Neural progenitor cell (in vitro differentiated cells): ENCODE measurements at regions not wholly inside any gene's neighbourhood (a gene's known extent, or its start where the extent isn't known, plus 50 kb on each side); places are given as distances from the start of the nearest gene placed in this dataset.

Experiments
- DNase-seq: peaks from one replicate; pipeline ENCODE4 v3.0.0-alpha.2; 2016; ENCODE audit warnings: low spot score
- H2AFZ ChIP-seq: fragments of 200-600 bp; sonication (generic); replicated peaks from 2 replicates; pipeline ENCODE4 v1.6.1; 2016; ENCODE audit warnings: antibody characterized with exemption
- H3F3A ChIP-seq: fragments of 200-600 bp; sonication (generic); 2 replicates; pipeline ENCODE4 v1.6.1; 2016; ENCODE audit warnings: antibody characterized with exemption, low read depth
- H3K27ac ChIP-seq: fragments of 200-600 bp; sonication (generic); 2 replicates; pipeline ENCODE4 v1.5.1; 2016; ENCODE audit warnings: mild to moderate bottlenecking
- H3K27me3 ChIP-seq: fragments of 200-600 bp; sonication (generic); 2 replicates; pipeline ENCODE4 v1.6.1; 2016; ENCODE audit warnings: mild to moderate bottlenecking, moderate library complexity
- H3K36me3 ChIP-seq: fragments of 200-600 bp; sonication (generic); 2 replicates; pipeline ENCODE4 v1.5.1; 2016
- H3K4me1 ChIP-seq: fragments of 200-600 bp; sonication (generic); 2 replicates; pipeline ENCODE4 v1.6.1; 2016; ENCODE audit warnings: mixed run types
- H3K4me2 ChIP-seq: fragments of 200-600 bp; sonication (generic); 2 replicates; pipeline ENCODE4 v1.6.1; 2016
- H3K4me3 ChIP-seq: fragments of 200-600 bp; sonication (generic); 2 replicates; pipeline ENCODE4 v1.5.1; 2016
- H3K79me2 ChIP-seq: fragments of 200-600 bp; sonication (generic); 2 replicates; pipeline ENCODE4 v1.6.1; 2016; ENCODE audit warnings: low read depth
- H3K9ac ChIP-seq: fragments of 200-600 bp; sonication (generic); 2 replicates; pipeline ENCODE4 v1.6.1; 2016
- H3K9me3 ChIP-seq: fragments of 200-600 bp; sonication (generic); 2 replicates; pipeline ENCODE4 v1.5.1; 2016; ENCODE audit warnings: low read depth
- H4K20me1 ChIP-seq: fragments of 200-600 bp; sonication (generic); 2 replicates; pipeline ENCODE4 v1.6.1; 2016; ENCODE audit warnings: low read depth
- H3K27ac Mint-ChIP-seq: 3 replicates; pipeline ENCODE4 v1.8.0; 2021; ENCODE audit warnings: mixed read lengths
- H3K27me3 Mint-ChIP-seq: 2 replicates; pipeline ENCODE4 v1.8.0; 2022; ENCODE audit warnings: low read depth, mild to moderate bottlenecking, inconsistent platforms, moderate library complexity, mixed read lengths; ENCODE audit not compliant: insufficient read depth
- H3K36me3 Mint-ChIP-seq: 3 replicates; pipeline ENCODE4 v1.8.0; 2021; ENCODE audit warnings: mixed read lengths
- H3K4me1 Mint-ChIP-seq: 3 replicates; pipeline ENCODE4 v1.8.0; 2021; ENCODE audit warnings: mixed read lengths
- H3K4me3 Mint-ChIP-seq: 3 replicates; pipeline ENCODE4 v1.8.0; 2021; ENCODE audit warnings: mild to moderate bottlenecking, moderate library complexity, mixed read lengths
- H3K9me3 Mint-ChIP-seq: 3 replicates; pipeline ENCODE4 v1.8.0; 2020; ENCODE audit warnings: mixed read lengths
- CTCF ChIP-seq: fragments of 200-600 bp; sonication (generic); IDR thresholded peaks from 2 replicates; pipeline ENCODE4 v1.5.1; 2017; ENCODE audit warnings: antibody characterized with exemption, mild to moderate bottlenecking
- EZH2 ChIP-seq: fragments of 200-600 bp; sonication (generic); IDR thresholded peaks from 2 replicates; pipeline ENCODE4 v1.6.1; 2017; ENCODE audit warnings: antibody characterized with exemption, mild to moderate bottlenecking, moderate library complexity
- EZH2phosphoT487 ChIP-seq: fragments of 200-600 bp; sonication (generic); IDR thresholded peaks from 2 replicates; pipeline ENCODE4 v1.6.1; 2017; ENCODE audit warnings: antibody characterized with exemption

DNA sequence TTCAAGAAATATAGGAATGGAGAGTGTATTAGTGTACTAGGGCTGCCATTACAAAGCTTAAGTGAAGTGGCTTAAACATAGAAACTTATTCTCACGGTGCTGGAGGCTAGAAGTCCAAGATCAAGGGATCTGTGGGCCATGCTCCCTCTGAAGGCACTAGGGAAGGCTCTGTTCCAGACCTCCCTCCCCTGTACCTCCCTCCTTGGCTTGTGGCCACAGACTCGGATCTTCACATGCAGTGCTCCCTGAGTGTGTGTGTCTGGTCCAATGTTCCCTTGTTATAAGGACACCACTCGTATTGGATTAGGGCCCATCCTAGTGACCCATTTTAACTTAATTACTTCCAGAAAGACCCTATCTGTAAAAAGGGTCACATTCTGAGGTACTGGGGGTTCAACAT, 225.6 kb downstream of the VRK1 start:
- H3K4me1 ChIP-seq, result peaks cover 25% of the 10 kb centered on the region

DNA sequence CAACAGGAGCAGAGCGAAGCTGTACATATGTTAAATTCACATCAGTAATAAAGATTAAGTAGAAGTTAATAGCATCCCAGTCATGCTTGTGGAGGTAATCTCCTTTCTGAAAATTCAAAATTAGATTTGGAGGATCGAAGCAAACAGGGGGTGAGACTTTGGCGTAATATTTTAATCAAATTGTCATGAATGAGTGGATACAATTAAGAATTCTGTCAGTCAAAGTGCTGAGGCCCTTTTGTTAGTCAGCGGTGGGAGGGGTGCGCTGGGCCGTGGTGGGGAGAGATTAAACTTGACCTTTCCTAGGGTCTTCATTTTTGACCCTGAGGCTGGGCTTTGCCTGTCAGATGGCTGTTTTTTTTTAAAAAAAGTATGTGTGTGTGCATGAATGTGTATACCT, 226.7 kb downstream of the VRK1 start:
- no peak overlapping the region for H3K9ac ChIP-seq
- Mint-ChIP-seq H3K27me3 (peaks cover 22% of the 10 kb centered on the region), H3K27ac (no peak overlapping the region), H3K9me3 (peaks cover 3% of the 10 kb centered on the region), H3K4me1 (peaks cover 65% of the 10 kb centered on the region), H3K36me3 (no peaks in the 10 kb centered on the region), H3K4me3 (peak overlapping the region; percentile 21)
- H3K4me2 ChIP-seq, result no peak overlapping the region
- H3K9me3 ChIP-seq, result no peaks in the 10 kb centered on the region
- peaks cover 15% of the 10 kb centered on the region for H3K27me3 ChIP-seq
- no peaks in the 10 kb centered on the region for H3K79me2 ChIP-seq
- no peak overlapping the region for H3K4me3 ChIP-seq
- H3K36me3 ChIP-seq, result no peaks in the 10 kb centered on the region
- H3K4me1 ChIP-seq, result peaks cover 30% of the 10 kb centered on the region
- H2AFZ ChIP-seq, result no peak overlapping the region
- no peak for DNase-seq
- H3F3A ChIP-seq, result no peaks in the 10 kb centered on the region
- TF ChIP-seq EZH2phosphoT487 (no peak), EZH2 (no peak), CTCF (no peak)
- no peak overlapping the region for H3K27ac ChIP-seq
- H4K20me1 ChIP-seq, result peaks cover 5% of the 10 kb centered on the region

More for the DNA sequence above, 225.6 kb downstream of the VRK1 start:
- H2AFZ ChIP-seq, result no peak overlapping the region
- H3K4me3 ChIP-seq, result no peak overlapping the region
- Mint-ChIP-seq H3K27me3 (peaks cover 19% of the 10 kb centered on the region), H3K27ac (no peak overlapping the region), H3K4me1 (peaks cover 57% of the 10 kb centered on the region), H3K9me3 (peaks cover 3% of the 10 kb centered on the region), H3K36me3 (no peaks in the 10 kb centered on the region), H3K4me3 (no peak overlapping the region)
- H3K27me3 ChIP-seq, result peaks cover 15% of the 10 kb centered on the region
- TF ChIP-seq EZH2 (no peak), EZH2phosphoT487 (no peak), CTCF (no peak)
- H3K36me3 ChIP-seq, result no peaks in the 10 kb centered on the region
- no peaks in the 10 kb centered on the region for H3K79me2 ChIP-seq
- no peak for DNase-seq
- H3K9ac ChIP-seq, result no peak overlapping the region
- no peak overlapping the region for H3K4me2 ChIP-seq
- H3F3A ChIP-seq, result no peaks in the 10 kb centered on the region
- no peak overlapping the region for H3K27ac ChIP-seq
- no peaks in the 10 kb centered on the region for H3K9me3 ChIP-seq
- peaks cover 5% of the 10 kb centered on the region for H4K20me1 ChIP-seq

DNA sequence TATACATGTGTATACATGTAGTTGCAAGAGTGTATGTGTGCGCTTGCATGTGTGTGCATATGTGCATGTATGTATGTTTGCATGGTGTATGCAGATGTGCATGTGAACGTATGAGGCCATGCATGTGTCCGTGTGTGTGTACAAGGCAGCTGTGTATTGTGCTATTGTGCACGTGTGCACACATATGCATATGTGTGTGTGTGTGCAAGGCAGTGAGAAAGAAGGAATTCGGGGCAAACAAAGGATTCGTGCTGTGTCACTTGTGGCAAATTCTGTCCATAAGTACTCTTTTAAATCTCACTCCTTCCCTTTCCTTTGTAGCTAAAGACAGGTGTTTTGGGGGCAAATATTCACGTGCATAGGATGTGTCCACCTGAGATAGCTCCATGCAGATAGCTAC, 227.1 kb downstream of the VRK1 start:
- no peak overlapping the region for H3K27ac Mint-ChIP-seq
- no peak for TF ChIP-seq EZH2
- no peak for TF ChIP-seq CTCF
- TF ChIP-seq EZH2phosphoT487, result no peak
- peaks cover 30% of the 10 kb centered on the region for H3K4me1 ChIP-seq
- no peaks in the 10 kb centered on the region for H3K36me3 Mint-ChIP-seq
- H4K20me1 ChIP-seq, result peaks cover 5% of the 10 kb centered on the region
- no peaks in the 10 kb centered on the region for H3K9me3 ChIP-seq
- no peak overlapping the region for H2AFZ ChIP-seq
- no peak overlapping the region for H3K4me2 ChIP-seq
- H3K4me3 Mint-ChIP-seq, result no peak overlapping the region
- H3K27ac ChIP-seq, result no peak overlapping the region
- peaks cover 22% of the 10 kb centered on the region for H3K27me3 Mint-ChIP-seq
- H3K4me3 ChIP-seq, result no peak overlapping the region
- H3K36me3 ChIP-seq, result no peaks in the 10 kb centered on the region
- H3F3A ChIP-seq, result no peaks in the 10 kb centered on the region
- peaks cover 65% of the 10 kb centered on the region for H3K4me1 Mint-ChIP-seq
- peaks cover 15% of the 10 kb centered on the region for H3K27me3 ChIP-seq
- H3K9ac ChIP-seq, result no peak overlapping the region
- H3K9me3 Mint-ChIP-seq, result peaks cover 3% of the 10 kb centered on the region
- H3K79me2 ChIP-seq, result no peaks in the 10 kb centered on the region
- DNase-seq, result no peak
